Tibial artery (tissue), 4 donors: ENCODE measurements at regions not wholly inside any gene's neighbourhood (a gene's known extent, or its start where the extent isn't known, plus 50 kb on each side); places are given as distances from the start of the nearest gene placed in this dataset.

Source experiments
- DNase-seq, 2 donors: peaks; one replicate each; pipeline ENCODE4 v3.0.0-alpha.2; 2019
- H3K27ac ChIP-seq, 2 donors: fragments of 200-600 bp; sonication (generic) in 1 of 2; 1 replicate in 1 of 2; 2 replicates in 1 of 2; pipeline ENCODE4 v1.5.1; 2018 to 2019; ENCODE audit warnings: mild to moderate bottlenecking in 1 of 2
- H3K27me3 ChIP-seq, 2 donors: fragments of 200-600 bp; sonication (generic) in 1 of 2; one replicate each; pipeline versions ENCODE4 v1.5.1 to v1.6.0; 2016 to 2019
- H3K36me3 ChIP-seq, 3 donors: fragments of 200-600 bp; sonication (generic) in 2 of 3; one replicate each; pipeline ENCODE4 v1.5.1; 2016 to 2019; ENCODE audit warnings: mild to moderate bottlenecking in 2 of 3
- H3K4me1 ChIP-seq, 4 donors: fragments of 200-600 bp; sonication (generic) in 2 of 4; 1 replicate in 3 of 4; 2 replicates in 1 of 4; pipeline ENCODE4 v1.5.1; 2016 to 2019
- H3K4me3 ChIP-seq, 2 donors: fragments of 200-600 bp; sonication (generic) in 1 of 2; 1 replicate in 1 of 2; 2 replicates in 1 of 2; pipeline ENCODE4 v1.5.1; 2018 to 2019; ENCODE audit warnings: mild to moderate bottlenecking in 2 of 2
- H3K9me3 ChIP-seq, 3 donors: fragments of 200-600 bp; sonication (generic) in 1 of 3; one replicate each; pipeline ENCODE4 v1.5.1; 2016 to 2019
- intact Hi-C: fragments of 100-400 bp; cut with DNase I; formaldehyde crosslinking; loops from one replicate; pipeline ENCODE4 v1.15.0; 2023; ENCODE audit warnings: low total_unique reads
- TF ChIP-seq, protein P1 (sequence below), 2 experiments: fragments of 200-600 bp in 1 of 2; fragments of 450-650 bp in 1 of 2; IDR thresholded peaks; one replicate each; pipeline ENCODE4 v1.5.1; 2017 to 2019; ENCODE audit warnings: antibody characterized with exemption in 2 of 2, mild to moderate bottlenecking in 1 of 2, moderate library complexity in 1 of 2

DNA sequence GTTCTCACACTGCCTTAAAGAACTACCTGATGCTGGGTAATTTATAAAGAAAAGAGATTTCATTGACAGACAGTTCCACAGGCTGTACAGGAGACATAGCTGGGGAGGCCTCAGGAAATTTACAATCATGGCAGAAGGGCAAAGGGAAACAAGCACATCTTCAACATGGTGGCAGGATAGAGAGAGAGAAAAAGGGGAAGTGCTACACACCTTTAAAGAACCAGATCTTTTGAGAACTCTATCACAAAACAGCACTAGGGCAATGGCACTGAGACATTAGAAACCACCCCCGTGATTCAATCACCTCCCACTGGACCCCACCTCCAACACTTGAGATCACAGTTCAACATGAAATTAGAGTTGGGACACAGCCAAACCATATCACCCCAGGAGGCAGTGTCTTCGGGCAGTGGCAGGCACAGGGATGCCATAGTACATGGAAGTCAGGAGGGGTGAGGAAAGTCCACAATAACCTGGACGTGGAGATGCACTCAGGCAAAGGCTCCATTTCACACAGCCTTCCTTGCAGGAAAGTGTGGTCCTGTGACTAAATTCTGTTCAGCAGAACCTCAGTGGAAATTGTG lies 120.4 kb upstream of the SERPINE2 start:
- Histone ChIP-seq H3K36me3 (no peaks in the 10 kb centered on the region), H3K9me3 (no peaks in the 10 kb centered on the region), H3K4me3 (no peak overlapping the region), H3K4me1 (peaks cover 0 to 4% (median 0%) of the 10 kb centered on the region in 4 donors), H3K27ac (no peak overlapping the region), H3K27me3 (no peaks in the 10 kb centered on the region)
- DNase-seq = no peak
- TF ChIP-seq, protein P1, sequence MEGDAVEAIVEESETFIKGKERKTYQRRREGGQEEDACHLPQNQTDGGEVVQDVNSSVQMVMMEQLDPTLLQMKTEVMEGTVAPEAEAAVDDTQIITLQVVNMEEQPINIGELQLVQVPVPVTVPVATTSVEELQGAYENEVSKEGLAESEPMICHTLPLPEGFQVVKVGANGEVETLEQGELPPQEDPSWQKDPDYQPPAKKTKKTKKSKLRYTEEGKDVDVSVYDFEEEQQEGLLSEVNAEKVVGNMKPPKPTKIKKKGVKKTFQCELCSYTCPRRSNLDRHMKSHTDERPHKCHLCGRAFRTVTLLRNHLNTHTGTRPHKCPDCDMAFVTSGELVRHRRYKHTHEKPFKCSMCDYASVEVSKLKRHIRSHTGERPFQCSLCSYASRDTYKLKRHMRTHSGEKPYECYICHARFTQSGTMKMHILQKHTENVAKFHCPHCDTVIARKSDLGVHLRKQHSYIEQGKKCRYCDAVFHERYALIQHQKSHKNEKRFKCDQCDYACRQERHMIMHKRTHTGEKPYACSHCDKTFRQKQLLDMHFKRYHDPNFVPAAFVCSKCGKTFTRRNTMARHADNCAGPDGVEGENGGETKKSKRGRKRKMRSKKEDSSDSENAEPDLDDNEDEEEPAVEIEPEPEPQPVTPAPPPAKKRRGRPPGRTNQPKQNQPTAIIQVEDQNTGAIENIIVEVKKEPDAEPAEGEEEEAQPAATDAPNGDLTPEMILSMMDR (IDR thresholded peaks at IDR 0.05) = no peak
- intact Hi-C loops = no loop called here

DNA sequence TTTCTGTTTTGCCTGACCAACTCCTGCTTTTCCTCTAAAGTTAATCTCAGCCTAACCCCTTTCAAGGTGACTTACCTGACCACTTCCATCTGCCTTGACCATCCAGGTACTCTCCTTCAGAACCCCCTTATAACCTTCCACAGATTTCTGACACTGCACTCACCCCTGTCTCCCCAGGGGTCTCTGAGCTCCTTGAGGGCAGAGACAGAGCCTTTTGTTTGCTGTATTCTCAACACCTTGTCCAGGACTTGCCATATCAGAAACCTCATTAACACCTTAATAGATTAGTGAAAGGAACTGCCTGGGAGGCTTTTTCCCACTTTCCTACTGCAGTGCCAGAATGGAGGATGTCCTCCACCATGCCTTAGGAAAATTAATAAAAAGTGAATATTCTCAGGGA lies 119.7 kb upstream of the SERPINE2 start:
- H3K36me3 ChIP-seq = no peaks in the 10 kb centered on the region
- H3K27ac ChIP-seq = no peak overlapping the region
- intact Hi-C loops = no loop called here
- no peak for DNase-seq
- TF ChIP-seq, protein P1 (IDR thresholded peaks at IDR 0.05) = no peak
- H3K27me3 ChIP-seq = no peaks in the 10 kb centered on the region
- no peak overlapping the region for H3K4me3 ChIP-seq
- H3K9me3 ChIP-seq = no peaks in the 10 kb centered on the region
- H3K4me1 ChIP-seq = peaks cover 0 to 4% (median 0%) of the 10 kb centered on the region in 4 donors

DNA sequence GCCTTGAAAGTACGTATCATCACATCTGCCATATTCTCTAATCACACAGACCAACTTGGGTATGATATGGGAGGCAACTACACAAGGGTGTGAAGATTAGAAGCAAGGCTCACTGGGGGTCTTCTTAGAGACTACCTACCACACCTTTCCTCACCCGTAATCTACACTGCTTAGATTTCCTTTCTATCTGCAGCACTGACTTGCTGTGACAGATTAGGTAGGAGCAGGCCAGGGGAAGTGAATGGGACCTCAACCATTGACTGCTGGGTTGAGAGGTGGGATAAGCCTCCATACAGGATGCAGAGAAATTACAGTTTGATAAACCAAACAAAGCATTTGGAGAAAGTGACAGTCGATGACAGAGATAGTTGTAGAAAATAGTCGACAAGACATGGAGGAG lies 119.0 kb upstream of the SERPINE2 start:
- TF ChIP-seq, protein P1 (IDR thresholded peaks at IDR 0.05) = no peak
- intact Hi-C loops = no loop called here
- Histone ChIP-seq H3K4me3 (no peak overlapping the region), H3K36me3 (no peaks in the 10 kb centered on the region), H3K27me3 (no peaks in the 10 kb centered on the region), H3K9me3 (no peaks in the 10 kb centered on the region), H3K4me1 (peaks cover 0 to 4% (median 0%) of the 10 kb centered on the region in 4 donors), H3K27ac (no peak overlapping the region)
- no peak for DNase-seq

DNA sequence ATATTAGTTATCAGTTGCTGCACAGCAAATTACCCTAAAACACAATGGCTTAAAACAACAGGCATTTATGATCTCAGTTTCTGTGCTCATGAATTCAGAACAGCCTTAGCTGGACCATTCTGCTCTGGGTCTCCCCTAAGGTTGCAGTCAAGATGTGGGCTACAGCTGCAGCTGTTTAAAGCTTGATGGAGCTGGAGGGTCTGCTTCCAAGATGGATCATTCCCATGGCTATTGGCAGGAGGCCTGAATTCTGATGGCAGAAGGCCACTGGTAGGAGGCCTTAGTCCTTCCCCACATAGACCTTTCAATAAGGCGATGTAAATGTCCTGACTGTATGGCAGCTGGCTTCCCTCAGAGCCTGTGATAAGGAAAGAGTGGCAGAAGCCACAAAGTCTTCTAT lies 118.6 kb upstream of the SERPINE2 start:
- TF ChIP-seq, protein P1 (IDR thresholded peaks at IDR 0.05) = no peak
- Histone ChIP-seq H3K4me1 (peaks cover 0 to 4% (median 0%) of the 10 kb centered on the region in 4 donors), H3K27me3 (no peaks in the 10 kb centered on the region), H3K36me3 (no peaks in the 10 kb centered on the region), H3K27ac (no peak overlapping the region), H3K9me3 (no peaks in the 10 kb centered on the region), H3K4me3 (no peak overlapping the region)
- no peak for DNase-seq
- intact Hi-C loops = no loop called here

DNA sequence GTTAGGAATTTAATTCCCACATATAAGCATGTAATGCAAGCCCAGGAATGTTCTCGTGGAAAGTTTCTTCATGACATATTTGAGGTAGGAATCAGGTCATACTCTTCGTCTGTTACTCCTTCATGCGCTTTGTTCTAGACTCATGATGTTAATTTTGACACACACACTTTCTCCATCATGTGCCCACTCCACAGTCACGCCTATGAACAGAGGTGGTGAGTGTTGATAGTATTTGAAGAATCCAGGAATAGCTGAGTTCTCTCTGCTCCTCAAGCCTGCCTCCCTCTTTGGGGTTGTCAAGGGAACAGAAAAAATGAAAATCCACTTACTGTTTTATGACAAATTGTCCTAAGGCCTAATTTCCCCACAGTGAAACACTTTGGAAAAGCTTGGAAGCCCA lies 117.3 kb upstream of the SERPINE2 start:
- intact Hi-C loops = no loop called here

More for the DNA sequence above, 117.3 kb upstream of the SERPINE2 start:
- no peak overlapping the region for H3K27ac ChIP-seq
- no peak for DNase-seq
- peaks cover 0 to 4% (median 0%) of the 10 kb centered on the region in 4 donors for H3K4me1 ChIP-seq
- TF ChIP-seq, protein P1 (IDR thresholded peaks at IDR 0.05) = no peak
- no peaks in the 10 kb centered on the region for H3K27me3 ChIP-seq
- no peak overlapping the region for H3K4me3 ChIP-seq
- no peaks in the 10 kb centered on the region for H3K9me3 ChIP-seq
- no peaks in the 10 kb centered on the region for H3K36me3 ChIP-seq
